IPS DF 6.9 (cell line): ENCODE measurements at regions not wholly inside any gene's neighbourhood (a gene's known extent, or its start where the extent isn't known, plus 50 kb on each side); places are given as distances from the start of the nearest gene placed in this dataset.
"Not testable (repeated sequence)": the region's sequence is repeated elsewhere in the genome, so short reads cannot be mapped to it uniquely, and the experiment has no call there.

Experiments
- DNase-seq: peaks from one replicate; pipeline ENCODE4 v3.0.0-alpha.2; 2013; ENCODE audit warnings: low read depth, low spot score
- H3K27ac ChIP-seq: one replicate; pipeline ENCODE4 v1.5.1; 2013; ENCODE audit warnings: low read length, control low read depth
- H3K27me3 ChIP-seq: 2 replicates; pipeline ENCODE4 v1.6.1; 2013; ENCODE audit warnings: mild to moderate bottlenecking, low read length; ENCODE audit not compliant: control insufficient read depth, insufficient read depth
- H3K36me3 ChIP-seq: 2 replicates; pipeline ENCODE4 v1.6.1; 2013; ENCODE audit warnings: low read length; ENCODE audit not compliant: control insufficient read depth, insufficient read depth
- H3K4me1 ChIP-seq: 2 replicates; pipeline ENCODE4 v1.6.1; 2013; ENCODE audit warnings: low read length; ENCODE audit not compliant: control insufficient read depth, insufficient read depth
- H3K4me3 ChIP-seq: 2 replicates; pipeline ENCODE4 v1.5.1; 2013; ENCODE audit warnings: mild to moderate bottlenecking, low read length
- H3K9me3 ChIP-seq: 2 replicates; pipeline ENCODE4 v1.6.1; 2013; ENCODE audit warnings: low read length, inconsistent platforms; ENCODE audit not compliant: control insufficient read depth, insufficient read depth
- WGBS: extraction: QIAGEN DNeasy Blood & Tissue Kit; methylation state at CpG from one replicate; pipeline ENCODE4 v1.1.7; 2013; ENCODE audit warnings: mixed read lengths, missing lambda C conversion rate; ENCODE audit not compliant: insufficient read length, insufficient coverage; 5-methylcytosine and 5-hydroxymethylcytosine counted together

- no peaks in the 10 kb centered on the region for H3K36me3 ChIP-seq
- no peak overlapping the region for H3K27ac ChIP-seq
- no peak overlapping the region for H3K4me3 ChIP-seq
- H3K9me3 ChIP-seq, result no peaks in the 10 kb centered on the region
- no CpG with 5 or more reads among the region's 6 CpGs for WGBS
- no peaks in the 10 kb centered on the region for H3K27me3 ChIP-seq
- DNase-seq, result no peak
- H3K4me1 ChIP-seq, result no peaks in the 10 kb centered on the region
Measured at GRCh38 chr13:70223911-70224310, 115.7 kb upstream of the KLHL1 start.

GRCh38 chr13:70222926-70223325 lies 114.7 kb upstream of the KLHL1 start:
- H3K9me3 ChIP-seq, result no peaks in the 10 kb centered on the region
- 100% methylated on average over 1 of the region's 2 CpGs for WGBS
- H3K4me3 ChIP-seq, result no peak overlapping the region
- no peak for DNase-seq
- no peaks in the 10 kb centered on the region for H3K27me3 ChIP-seq
- no peak overlapping the region for H3K27ac ChIP-seq
- H3K36me3 ChIP-seq, result no peaks in the 10 kb centered on the region
- H3K4me1 ChIP-seq, result no peaks in the 10 kb centered on the region

DNA sequence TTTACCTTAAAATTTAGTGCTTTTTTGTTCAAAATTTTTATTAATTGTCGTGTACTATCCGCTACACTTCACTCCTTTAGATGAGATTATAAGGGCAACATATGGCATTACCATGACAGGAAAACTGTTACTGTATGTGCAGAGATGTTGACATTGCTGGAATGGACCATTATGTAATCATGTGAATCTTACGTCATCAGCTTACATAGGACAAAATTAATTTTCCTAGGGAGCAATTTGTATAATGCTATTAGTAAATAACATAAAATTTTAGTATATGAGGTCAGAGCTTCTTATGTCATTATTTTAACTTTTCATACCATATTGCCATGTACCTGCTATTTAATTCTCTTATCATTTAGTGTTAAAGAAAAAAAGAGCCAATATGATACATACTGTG lies 110.4 kb upstream of the KLHL1 start:
- H3K36me3 ChIP-seq, result no peaks in the 10 kb centered on the region
- H3K27me3 ChIP-seq, result no peaks in the 10 kb centered on the region
- no CpG with 5 or more reads among the region's 3 CpGs for WGBS
- H3K4me1 ChIP-seq, result no peaks in the 10 kb centered on the region
- no peak overlapping the region for H3K27ac ChIP-seq
- H3K4me3 ChIP-seq, result no peak overlapping the region
- no peaks in the 10 kb centered on the region for H3K9me3 ChIP-seq
- no peak for DNase-seq

GRCh38 chr13:70208968-70209367 lies 100.7 kb upstream of the KLHL1 start:
- not testable (repeated sequence) for H3K27me3 ChIP-seq, H3K27ac ChIP-seq, DNase-seq, H3K9me3 ChIP-seq, H3K36me3 ChIP-seq, H3K4me3 ChIP-seq, H3K4me1 ChIP-seq
- no CpG with 5 or more reads among the region's 11 CpGs for WGBS

- H3K4me1 ChIP-seq, result no peaks in the 10 kb centered on the region
- no peak overlapping the region for H3K4me3 ChIP-seq
- no peak overlapping the region for H3K27ac ChIP-seq
- DNase-seq, result no peak
- no peaks in the 10 kb centered on the region for H3K36me3 ChIP-seq
- H3K27me3 ChIP-seq, result no peaks in the 10 kb centered on the region
- H3K9me3 ChIP-seq, result no peaks in the 10 kb centered on the region; the same call in 1 of the 2 replicates
Measured at GRCh38 chr13:70206671-70207070, 98.4 kb upstream of the KLHL1 start.

- no CpG with 5 or more reads among the region's 5 CpGs for WGBS
- Histone ChIP-seq H3K27ac (no peak overlapping the region), H3K4me3 (no peak overlapping the region), H3K9me3 (no peaks in the 10 kb centered on the region; the same call in 1 of the 2 replicates), H3K27me3 (no peaks in the 10 kb centered on the region), H3K36me3 (no peaks in the 10 kb centered on the region), H3K4me1 (no peaks in the 10 kb centered on the region)
- peak; percentile 11 for DNase-seq
Measured at GRCh38 chr13:70203661-70204229, 95.5 kb upstream of the KLHL1 start.

- H3K36me3 ChIP-seq, result no peaks in the 10 kb centered on the region
- no peak for DNase-seq
- no peaks in the 10 kb centered on the region for H3K9me3 ChIP-seq
- H3K4me1 ChIP-seq, result no peaks in the 10 kb centered on the region
- H3K27me3 ChIP-seq, result no peaks in the 10 kb centered on the region
- no peak overlapping the region for H3K4me3 ChIP-seq
- H3K27ac ChIP-seq, result no peak overlapping the region
Measured at GRCh38 chr13:70191034-70191433, 82.8 kb upstream of the KLHL1 start.

- no CpG with 5 or more reads among the region's 2 CpGs for WGBS
Measured at GRCh38 chr13:70189981-70190380, 81.7 kb upstream of the KLHL1 start.

GRCh38 chr13:70188567-70188966 lies 80.3 kb upstream of the KLHL1 start:
- no CpG with 5 or more reads among the region's 2 CpGs for WGBS
- Histone ChIP-seq H3K36me3 (no peaks in the 10 kb centered on the region), H3K27ac (no peak overlapping the region), H3K4me3 (no peak overlapping the region), H3K27me3 (no peaks in the 10 kb centered on the region), H3K4me1 (no peaks in the 10 kb centered on the region), H3K9me3 (no peaks in the 10 kb centered on the region)
- DNase-seq, result no peak

More at GRCh38 chr13:70189981-70190380, 81.7 kb upstream of the KLHL1 start:
- no peaks in the 10 kb centered on the region for H3K36me3 ChIP-seq
- no peak overlapping the region for H3K4me3 ChIP-seq
- H3K27ac ChIP-seq, result no peak overlapping the region
- no peak for DNase-seq
- H3K9me3 ChIP-seq, result no peaks in the 10 kb centered on the region
- no peaks in the 10 kb centered on the region for H3K27me3 ChIP-seq
- H3K4me1 ChIP-seq, result no peaks in the 10 kb centered on the region

DNA sequence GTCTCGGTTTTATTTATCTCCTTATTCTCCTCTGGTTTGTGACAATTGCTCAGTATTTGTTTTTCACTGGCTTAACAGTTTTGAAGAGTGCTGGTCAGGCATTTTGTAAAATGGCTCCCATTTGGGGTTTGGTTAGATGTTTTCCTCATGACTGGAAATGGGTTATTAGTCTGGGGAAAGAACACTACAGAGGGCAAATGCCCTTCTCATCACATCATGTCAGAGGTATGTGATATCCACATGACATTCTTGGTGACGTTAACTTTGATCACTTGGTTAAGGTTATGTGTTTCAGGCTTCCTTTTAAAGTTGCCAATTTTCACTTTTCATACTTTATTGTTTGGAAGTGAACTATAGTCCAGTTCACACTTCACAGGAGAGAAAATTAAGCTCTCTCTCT lies 74.8 kb upstream of the KLHL1 start:
- no CpG with 5 or more reads among the region's 2 CpGs for WGBS
- no peak overlapping the region for H3K4me3 ChIP-seq
- no peaks in the 10 kb centered on the region for H3K36me3 ChIP-seq
- no peaks in the 10 kb centered on the region for H3K4me1 ChIP-seq
- no peak for DNase-seq
- H3K27ac ChIP-seq, result no peak overlapping the region
- no peaks in the 10 kb centered on the region for H3K27me3 ChIP-seq
- no peaks in the 10 kb centered on the region for H3K9me3 ChIP-seq
